SU-DHL-6 (cell line): ENCODE measurements at regions not wholly inside any gene's neighbourhood (a gene's known extent, or its start where the extent isn't known, plus 50 kb on each side); places are given as distances from the start of the nearest gene placed in this dataset.

Source experiments
- EZH2phosphoT487 ChIP-seq: fragments of 200-600 bp; sonication (generic), shearing (Covaris generic); conservative IDR thresholded peaks from 2 replicates; pipeline ENCODE4 v1.6.1; 2018; ENCODE audit warnings: mild to moderate bottlenecking, antibody characterized with exemption, low read length, moderate library complexity, mixed read lengths
- TF ChIP-seq, protein P1 (sequence below): fragments of 200-600 bp; sonication (generic); IDR thresholded peaks from one replicate; pipeline ENCODE4 v1.5.1; 2017; ENCODE audit warnings: antibody characterized with exemption, mild to moderate bottlenecking, low read length, moderate library complexity; ENCODE audit not compliant: insufficient read depth, poor library complexity, severe bottlenecking

DNA sequence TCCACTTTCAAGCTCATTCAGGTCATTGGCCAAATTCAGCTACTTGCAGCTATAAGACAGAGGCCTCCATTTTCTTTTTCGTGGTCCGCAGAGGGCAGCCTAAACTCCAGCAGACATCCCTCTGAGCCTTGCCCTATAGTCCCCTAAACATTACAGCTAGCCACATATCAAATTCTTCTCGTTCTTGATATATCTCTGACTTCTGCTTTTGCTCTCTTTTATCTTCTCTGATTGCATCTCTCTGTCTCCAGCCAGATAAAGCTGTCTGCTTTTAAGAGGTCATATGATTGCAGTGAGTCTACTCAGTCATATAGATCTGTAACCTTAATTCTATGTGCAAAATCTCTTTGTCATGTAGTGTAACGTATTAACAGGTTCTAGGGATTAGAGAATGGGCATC lies 358.4 kb upstream of the RGS17 start:
- TF ChIP-seq, protein P1, sequence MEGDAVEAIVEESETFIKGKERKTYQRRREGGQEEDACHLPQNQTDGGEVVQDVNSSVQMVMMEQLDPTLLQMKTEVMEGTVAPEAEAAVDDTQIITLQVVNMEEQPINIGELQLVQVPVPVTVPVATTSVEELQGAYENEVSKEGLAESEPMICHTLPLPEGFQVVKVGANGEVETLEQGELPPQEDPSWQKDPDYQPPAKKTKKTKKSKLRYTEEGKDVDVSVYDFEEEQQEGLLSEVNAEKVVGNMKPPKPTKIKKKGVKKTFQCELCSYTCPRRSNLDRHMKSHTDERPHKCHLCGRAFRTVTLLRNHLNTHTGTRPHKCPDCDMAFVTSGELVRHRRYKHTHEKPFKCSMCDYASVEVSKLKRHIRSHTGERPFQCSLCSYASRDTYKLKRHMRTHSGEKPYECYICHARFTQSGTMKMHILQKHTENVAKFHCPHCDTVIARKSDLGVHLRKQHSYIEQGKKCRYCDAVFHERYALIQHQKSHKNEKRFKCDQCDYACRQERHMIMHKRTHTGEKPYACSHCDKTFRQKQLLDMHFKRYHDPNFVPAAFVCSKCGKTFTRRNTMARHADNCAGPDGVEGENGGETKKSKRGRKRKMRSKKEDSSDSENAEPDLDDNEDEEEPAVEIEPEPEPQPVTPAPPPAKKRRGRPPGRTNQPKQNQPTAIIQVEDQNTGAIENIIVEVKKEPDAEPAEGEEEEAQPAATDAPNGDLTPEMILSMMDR = no peak
- TF ChIP-seq EZH2phosphoT487 = no peak
